HG03103 (cell line): ENCODE measurements at regions not wholly inside any gene's neighbourhood (a gene's known extent, or its start where the extent isn't known, plus 50 kb on each side); places are given as distances from the start of the nearest gene placed in this dataset.

Experiments used
- ATAC-seq: cut with Tn5 transposase; IDR thresholded peaks from one replicate; pipeline ENCODE4 v1.9.1; 2021; ENCODE audit warnings: low read depth; ENCODE audit not compliant: unreplicated experiment

- peak; percentile 69 for ATAC-seq
Observed at GRCh38 chr21:32135401-32136363, 143.2 kb downstream of the MIS18A start.

GRCh38 chr21:32134441-32135130 is 144.3 kb downstream of the MIS18A start:
- ATAC-seq = no peak

GRCh38 chr21:32132881-32133280 is 146.0 kb downstream of the MIS18A start:
- ATAC-seq = no peak

- no peak for ATAC-seq
Observed at GRCh38 chr21:32132409-32132808, 146.4 kb downstream of the MIS18A start.

GRCh38 chr21:32131960-32132359 is 146.9 kb downstream of the MIS18A start:
- ATAC-seq = no peak

GRCh38 chr21:32131164-32131563 is 147.7 kb downstream of the MIS18A start:
- ATAC-seq = no peak

GRCh38 chr21:32130031-32130891 is 148.6 kb downstream of the MIS18A start:
- no peak for ATAC-seq

GRCh38 chr21:32127081-32127480 is 151.8 kb downstream of the MIS18A start:
- ATAC-seq = no peak

DNA sequence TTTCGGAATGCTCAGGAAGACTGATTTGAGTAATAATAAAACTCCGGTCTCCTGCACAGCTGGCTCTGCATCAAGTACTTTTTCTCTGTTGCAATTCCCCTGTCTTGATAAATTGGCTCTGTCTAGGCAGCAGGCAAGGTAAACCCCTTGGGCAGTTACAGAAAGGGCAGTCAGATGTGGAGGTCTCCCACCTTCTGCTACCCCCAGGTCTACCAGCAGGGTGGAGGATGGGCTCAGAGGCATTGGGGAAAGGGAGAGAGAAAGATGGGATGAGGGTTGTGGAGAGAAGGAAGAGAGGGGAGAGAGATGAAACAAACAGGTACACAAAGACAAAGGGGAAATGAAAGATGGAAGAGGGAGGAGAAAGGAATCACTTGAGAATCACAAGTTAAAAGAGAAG is 156.8 kb downstream of the MIS18A start:
- ATAC-seq = no peak

DNA sequence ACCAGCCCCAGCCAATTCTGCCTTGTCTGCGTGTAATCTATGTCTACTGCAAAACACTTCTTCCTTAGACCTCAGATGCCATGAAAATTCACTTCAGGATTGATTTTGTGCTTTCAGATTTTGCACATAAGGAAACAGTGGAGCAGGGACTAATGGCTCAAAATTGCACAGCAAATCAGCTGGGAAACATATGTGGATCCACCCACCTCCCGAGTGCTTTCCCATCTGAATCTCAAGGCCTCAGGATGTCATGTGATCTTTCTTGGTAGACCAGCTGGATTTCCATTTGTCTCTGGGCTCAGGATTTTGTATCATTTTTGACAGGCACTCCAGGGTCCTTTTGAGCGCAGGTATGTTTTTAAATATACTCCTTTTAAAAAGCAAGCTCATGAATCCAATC is 158.6 kb downstream of the MIS18A start:
- ATAC-seq = no peak

GRCh38 chr21:32119811-32120210 is 159.0 kb downstream of the MIS18A start:
- ATAC-seq = no peak

- no peak for ATAC-seq
Observed at GRCh38 chr21:32119389-32119788, 159.5 kb downstream of the MIS18A start.

DNA sequence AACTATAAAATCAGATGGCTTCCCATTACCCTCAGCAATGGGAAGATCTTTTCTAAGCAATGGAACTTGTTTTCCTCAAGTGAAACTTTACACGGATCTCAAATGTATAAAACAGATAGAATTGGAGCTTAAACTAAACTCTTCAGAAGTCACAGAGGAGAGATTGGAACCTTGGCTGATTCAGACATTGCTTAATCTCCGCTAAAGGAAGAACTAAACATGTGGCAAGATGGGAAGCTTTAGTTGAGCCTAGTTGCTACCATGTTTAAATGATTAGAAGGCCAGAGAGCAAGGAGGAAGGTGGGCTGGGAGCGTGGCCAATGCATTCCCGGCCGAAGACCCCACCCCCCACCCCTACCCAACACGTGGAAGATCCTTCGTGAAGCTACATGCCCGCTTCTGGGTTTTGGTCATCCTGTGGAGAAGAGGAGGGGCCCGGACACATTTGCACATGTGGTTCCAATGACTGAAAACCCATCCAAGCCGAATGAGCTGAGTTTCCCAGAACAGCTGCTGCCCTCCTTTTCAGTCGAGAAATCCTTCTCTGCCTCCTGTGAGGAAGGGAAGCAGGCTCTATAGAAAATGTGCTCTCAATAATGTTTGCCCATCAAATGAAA is 164.3 kb downstream of the MIS18A start:
- ATAC-seq = no peak

DNA sequence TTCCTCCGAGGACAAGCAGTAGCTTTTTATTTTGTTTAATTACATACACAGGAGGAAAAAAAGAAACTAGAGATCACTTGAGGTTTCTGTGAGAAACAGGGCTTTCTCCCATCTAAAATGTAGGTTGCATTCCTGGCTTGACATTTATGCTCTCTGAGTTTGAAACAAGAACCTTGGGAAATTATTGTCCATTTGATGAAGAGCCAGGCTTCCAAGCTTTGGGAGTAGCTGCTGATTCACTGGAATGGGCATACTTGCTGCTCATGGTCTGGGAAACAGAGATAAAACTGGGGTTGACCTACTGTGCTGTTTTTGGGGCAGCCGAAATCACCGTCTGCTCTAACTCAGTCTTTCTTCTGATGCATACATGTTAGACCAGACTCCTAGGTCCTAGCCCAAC is 165.4 kb downstream of the MIS18A start:
- no peak for ATAC-seq

DNA sequence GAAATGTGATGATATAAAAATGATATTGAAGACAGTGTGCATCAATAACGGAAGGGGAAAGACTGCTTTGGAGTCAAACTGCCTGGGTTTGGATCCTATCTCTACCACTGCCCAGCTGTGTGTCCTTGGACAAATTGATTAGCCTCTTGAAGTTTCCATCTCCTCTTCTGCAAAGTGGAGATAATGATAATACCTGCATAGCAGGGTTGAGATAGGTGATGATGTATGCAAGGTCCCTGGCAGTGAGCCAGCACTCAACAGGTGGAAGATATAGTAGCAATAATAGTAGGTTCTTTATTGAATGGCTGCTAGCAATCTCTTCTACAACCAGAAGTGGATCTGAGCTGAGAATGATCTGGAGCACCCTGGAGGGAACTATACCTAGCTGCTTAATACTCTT is 166.7 kb downstream of the MIS18A start:
- no peak for ATAC-seq

- no peak for ATAC-seq
Observed at GRCh38 chr21:32108566-32108965, 170.3 kb downstream of the MIS18A start.

GRCh38 chr21:32103361-32103760 is 175.5 kb downstream of the MIS18A start:
- ATAC-seq = no peak

GRCh38 chr21:32102426-32102825 is 176.4 kb downstream of the MIS18A start:
- no peak for ATAC-seq

DNA sequence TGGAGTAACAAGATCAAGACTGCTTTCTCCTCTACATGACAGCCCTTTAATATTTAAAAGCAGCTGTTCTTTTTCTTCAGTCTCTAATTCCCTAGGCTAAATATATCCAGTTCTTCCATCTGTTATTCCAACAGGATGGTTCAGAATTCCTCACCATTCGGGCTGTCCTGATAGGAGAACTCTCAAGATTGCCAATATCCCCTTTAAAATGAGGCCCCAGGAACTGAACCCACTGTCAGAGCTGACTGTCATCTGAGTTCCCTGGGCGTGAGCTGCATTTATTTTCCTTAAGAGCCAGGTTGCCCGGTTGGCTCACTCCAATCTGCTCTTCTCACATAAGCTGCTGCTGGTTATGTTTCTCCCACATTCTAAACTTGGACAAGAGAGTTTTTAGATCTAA is 177.6 kb downstream of the MIS18A start:
- ATAC-seq = no peak

DNA sequence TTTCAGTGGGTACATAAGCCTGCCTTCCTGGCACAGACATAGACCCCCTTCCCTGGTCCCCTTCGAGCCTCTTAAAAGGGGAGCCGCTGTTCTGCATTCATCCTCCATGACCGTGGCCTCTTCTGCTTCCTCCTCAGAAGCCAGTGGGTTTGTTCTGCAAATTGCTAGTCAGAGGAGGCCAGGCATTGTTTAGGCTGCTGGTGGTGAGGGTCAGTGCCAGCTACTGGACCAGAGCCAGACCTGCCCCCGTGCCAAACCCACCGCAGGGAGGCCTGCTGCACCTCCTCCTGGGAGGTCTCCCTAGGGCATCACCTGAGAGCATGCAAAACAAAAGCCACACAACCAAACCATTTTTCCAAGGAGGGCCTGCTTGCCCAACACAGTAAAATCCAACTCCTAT is 178.4 kb downstream of the MIS18A start:
- no peak for ATAC-seq
